Neuronal stem cell (in vitro differentiated cells): ENCODE measurements at regions not wholly inside any gene's neighbourhood (a gene's known extent, or its start where the extent isn't known, plus 50 kb on each side); places are given as distances from the start of the nearest gene placed in this dataset.
"Not testable (repeated sequence)": the region's sequence is repeated elsewhere in the genome, so short reads cannot be mapped to it uniquely, and the experiment has no call there.

ENCODE experiments used
- DNase-seq: peaks from one replicate; pipeline ENCODE4 v3.0.0-alpha.2; 2013; ENCODE audit warnings: low spot score
- H2AFZ ChIP-seq: one replicate; pipeline ENCODE4 v1.6.1; 2013; ENCODE audit warnings: mild to moderate bottlenecking, low read length, inconsistent platforms
- H2AK5ac ChIP-seq: 2 replicates; pipeline ENCODE4 v1.6.1; 2013; ENCODE audit warnings: low read depth, mild to moderate bottlenecking, inconsistent platforms, low read length, moderate library complexity, mixed read lengths
- H2BK120ac ChIP-seq: 2 replicates; pipeline ENCODE4 v1.6.1; 2013; ENCODE audit warnings: low read depth, mild to moderate bottlenecking, inconsistent platforms, low read length, moderate library complexity, mixed read lengths
- H2BK12ac ChIP-seq: one replicate; pipeline ENCODE4 v1.6.1; 2013; ENCODE audit warnings: low read length, inconsistent platforms
- H2BK15ac ChIP-seq: 2 replicates; pipeline ENCODE4 v1.6.1; 2013; ENCODE audit warnings: mild to moderate bottlenecking, low read length, inconsistent platforms, mixed read lengths
- H2BK5ac ChIP-seq: one replicate; pipeline ENCODE4 v1.6.1; 2013; ENCODE audit warnings: inconsistent platforms, mild to moderate bottlenecking, low read length, moderate library complexity
- H3K14ac ChIP-seq: one replicate; pipeline ENCODE4 v1.6.1; 2013; ENCODE audit warnings: low read length, inconsistent platforms
- H3K18ac ChIP-seq: 2 replicates; pipeline ENCODE4 v1.6.1; 2013; ENCODE audit warnings: low read length, inconsistent platforms
- H3K23ac ChIP-seq: 2 replicates; pipeline ENCODE4 v1.6.1; 2013; ENCODE audit warnings: low read depth, mild to moderate bottlenecking, mixed read lengths, low read length, inconsistent platforms; ENCODE audit not compliant: poor library complexity
- H3K27ac ChIP-seq: replicated peaks from 3 replicates; pipeline ENCODE4 v1.5.1; 2013; ENCODE audit warnings: low read length, inconsistent platforms
- H3K27me3 ChIP-seq, 3 experiments: 2 replicates each; pipeline ENCODE4 v1.6.1; 2013; ENCODE audit warnings: low read length in 3 of 3, mild to moderate bottlenecking in 2 of 3, inconsistent platforms in 1 of 3, low read depth in 1 of 3, mixed read lengths in 1 of 3, moderate library complexity in 1 of 3; ENCODE audit not compliant: control insufficient read depth in 3 of 3, insufficient read depth in 3 of 3
- H3K36me3 ChIP-seq, 2 donors: replicated peaks in 1 of 2; 2 replicates each; pipeline ENCODE4 v1.6.1; 2013; ENCODE audit warnings: low read length in 2 of 2; ENCODE audit not compliant: control insufficient read depth in 2 of 2, insufficient read depth in 2 of 2
- H3K4ac ChIP-seq: 2 replicates; pipeline ENCODE4 v1.6.1; 2013; ENCODE audit warnings: inconsistent platforms, mild to moderate bottlenecking, low read length, moderate library complexity
- H3K4me1 ChIP-seq, 2 donors: 1 replicate in 1 of 2; 2 replicates in 1 of 2; pipeline ENCODE4 v1.6.1; 2013; ENCODE audit warnings: low read length in 2 of 2, low read depth in 1 of 2; ENCODE audit not compliant: control insufficient read depth in 2 of 2, insufficient read depth in 1 of 2
- H3K4me2 ChIP-seq: one replicate; pipeline ENCODE4 v1.6.1; 2013; ENCODE audit warnings: mild to moderate bottlenecking, low read length, inconsistent platforms; ENCODE audit not compliant: insufficient read depth, poor library complexity, severe bottlenecking
- H3K4me3 ChIP-seq, 2 donors: 2 replicates each; pipeline ENCODE4 v1.5.1; 2013; ENCODE audit warnings: low read length in 2 of 2, mild to moderate bottlenecking in 2 of 2, inconsistent platforms in 1 of 2, moderate library complexity in 1 of 2
- H3K79me1 ChIP-seq: one replicate; pipeline ENCODE4 v1.6.1; 2013; ENCODE audit warnings: low read depth, mild to moderate bottlenecking, inconsistent platforms, low read length, moderate library complexity
- H3K9ac ChIP-seq: one replicate; pipeline ENCODE4 v1.6.1; 2013; ENCODE audit warnings: mild to moderate bottlenecking, low read depth, low read length, inconsistent platforms; ENCODE audit not compliant: poor library complexity
- H3K9me3 ChIP-seq, 2 donors: replicated peaks in 1 of 2; 2 replicates each; pipeline versions ENCODE3 to v1.6.1; 2013; ENCODE audit warnings: low read length in 2 of 2, mild to moderate bottlenecking in 2 of 2, inconsistent platforms in 1 of 2, low read depth in 1 of 2, mixed read lengths in 1 of 2, moderate library complexity in 1 of 2; ENCODE audit not compliant: control insufficient read depth in 2 of 2, insufficient read depth in 1 of 2
- H4K8ac ChIP-seq: one replicate; pipeline ENCODE4 v1.6.1; 2013; ENCODE audit warnings: low read depth, mild to moderate bottlenecking, inconsistent platforms, low read length, moderate library complexity
- H4K91ac ChIP-seq: one replicate; pipeline ENCODE4 v1.6.1; 2013; ENCODE audit warnings: low read length, low read depth, mild to moderate bottlenecking, inconsistent platforms; ENCODE audit not compliant: poor library complexity
- WGBS, 2 donors: extraction: QIAGEN DNeasy Blood & Tissue Kit; methylation state at CpG; one replicate each; pipeline ENCODE4 v1.1.7; 2013; ENCODE audit warnings: missing lambda C conversion rate in 2 of 2, mixed read lengths in 1 of 2; ENCODE audit not compliant: insufficient read length in 2 of 2, insufficient replicate concordance in 1 of 2; ENCODE audit errors: extremely low coverage in 2 of 2; 5-methylcytosine and 5-hydroxymethylcytosine counted together

GRCh38 chr11:67871168-67871567 lies 132.7 kb downstream of the UNC93B1 start:
- not testable (repeated sequence) for H2AFZ ChIP-seq, H3K27me3 ChIP-seq, H3K27ac ChIP-seq, H4K91ac ChIP-seq, H3K23ac ChIP-seq, H3K18ac ChIP-seq, H2AK5ac ChIP-seq, H3K9me3 ChIP-seq, H2BK5ac ChIP-seq, H3K4me3 ChIP-seq, H3K4me1 ChIP-seq, H2BK12ac ChIP-seq, H3K79me1 ChIP-seq, H4K8ac ChIP-seq, H3K4ac ChIP-seq, H3K36me3 ChIP-seq, H2BK15ac ChIP-seq, H3K14ac ChIP-seq, H2BK120ac ChIP-seq, H3K9ac ChIP-seq, DNase-seq, H3K4me2 ChIP-seq
- WGBS, 2 donors = no CpG with 5 or more reads among the region's 5 CpGs

GRCh38 chr11:67862896-67863295 lies 141.0 kb downstream of the UNC93B1 start:
- H3K4me1 ChIP-seq, H3K23ac ChIP-seq, H3K27me3 ChIP-seq, H3K9ac ChIP-seq, H3K18ac ChIP-seq, H3K36me3 ChIP-seq, H3K4ac ChIP-seq, H3K14ac ChIP-seq, H2AFZ ChIP-seq, DNase-seq, H2BK120ac ChIP-seq, H2AK5ac ChIP-seq, H3K9me3 ChIP-seq, H2BK15ac ChIP-seq, H2BK12ac ChIP-seq, H2BK5ac ChIP-seq, H3K27ac ChIP-seq, H3K79me1 ChIP-seq, H4K8ac ChIP-seq, H3K4me3 ChIP-seq, H3K4me2 ChIP-seq, H4K91ac ChIP-seq: not testable (repeated sequence)
- no CpG with 5 or more reads among the region's 3 CpGs for WGBS, 2 donors

- H2BK12ac ChIP-seq, H3K14ac ChIP-seq, H3K23ac ChIP-seq, H3K9me3 ChIP-seq, H3K4me3 ChIP-seq, H3K79me1 ChIP-seq, H3K27me3 ChIP-seq, H2BK15ac ChIP-seq, H3K4ac ChIP-seq, H3K36me3 ChIP-seq, H3K18ac ChIP-seq, H2BK120ac ChIP-seq, H3K4me2 ChIP-seq, H4K91ac ChIP-seq, H4K8ac ChIP-seq, H2AFZ ChIP-seq, H2BK5ac ChIP-seq, DNase-seq, H3K4me1 ChIP-seq, H3K27ac ChIP-seq, H3K9ac ChIP-seq, H2AK5ac ChIP-seq: not testable (repeated sequence)
- WGBS, 2 donors = no CpG with 5 or more reads among the region's 6 CpGs
These were observed 144.3 kb downstream of the UNC93B1 start for GRCh38 chr11:67859513-67860161.

GRCh38 chr11:67850747-67851146 lies 153.2 kb downstream of the UNC93B1 start:
- not testable (repeated sequence) for DNase-seq, H3K4me3 ChIP-seq, H2BK5ac ChIP-seq, H3K9ac ChIP-seq, H3K27me3 ChIP-seq, H3K4me1 ChIP-seq, H3K4me2 ChIP-seq, H3K27ac ChIP-seq, H2AFZ ChIP-seq, H3K36me3 ChIP-seq, H3K14ac ChIP-seq, H3K79me1 ChIP-seq, H4K91ac ChIP-seq, H3K4ac ChIP-seq, H4K8ac ChIP-seq, H2AK5ac ChIP-seq, H3K9me3 ChIP-seq, H2BK12ac ChIP-seq, H3K18ac ChIP-seq, H2BK120ac ChIP-seq, H2BK15ac ChIP-seq, H3K23ac ChIP-seq
- no CpG with 5 or more reads among the region's 7 CpGs for WGBS, 2 donors
